ENCODE measurements at regions not wholly inside any gene's neighbourhood (a gene's known extent, or its start where the extent isn't known, plus 50 kb on each side); places are given as distances from the start of the nearest gene placed in this dataset.
"Not testable (repeated sequence)": the region's sequence is repeated elsewhere in the genome, so short reads cannot be mapped to it uniquely, and the experiment has no call there.

DNA sequence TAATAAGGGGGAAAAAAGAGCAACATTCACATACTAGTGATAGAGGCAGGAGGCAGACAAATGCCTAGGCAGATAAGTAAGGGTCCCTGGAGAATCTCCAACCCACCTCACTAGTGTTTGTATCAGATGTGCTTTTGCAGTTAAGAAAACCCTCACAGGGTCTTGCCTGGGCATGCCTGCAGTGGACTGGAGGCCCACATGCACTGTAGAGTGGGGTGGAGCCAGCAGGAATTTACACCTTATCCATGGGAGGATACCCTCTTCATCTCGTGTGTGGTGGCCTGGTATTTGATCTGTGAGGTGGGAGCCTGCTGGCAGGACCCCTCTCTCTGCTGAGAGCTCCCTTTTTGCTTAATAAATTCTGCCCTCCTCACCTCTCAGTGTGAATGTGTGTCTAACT lies 238.0 kb upstream of the SLC16A7 start:
- no peak for DNase-seq
- Mint-ChIP-seq H3K36me3 (ENCODE audit: insufficient read depth, unreplicated experiment) (no peaks in the 10 kb centered on the region), H3K9me3 (ENCODE audit: unreplicated experiment) (no peaks in the 10 kb centered on the region), H3K27me3 (ENCODE audit: insufficient read depth, unreplicated experiment) (peaks cover 19% of the 10 kb centered on the region), H3K4me1 (ENCODE audit: low read depth, unreplicated experiment) (no peaks in the 10 kb centered on the region), H3K4me3 (ENCODE audit: unreplicated experiment) (no peak overlapping the region), H3K27ac (ENCODE audit: unreplicated experiment) (no peak overlapping the region)
- ChIA-PET CTCF (no interaction called here), POLR2A (no interaction called here)
- H3K4me3 ChIP-seq (ENCODE audit: low read depth, low read length), result no peak overlapping the region
- BruUV-seq (replicated peaks), result no TSS peak
- H3K36me3 ChIP-seq (ENCODE audit: control insufficient read depth, insufficient read depth, low read length), result no peaks in the 10 kb centered on the region
- H3K9me3 ChIP-seq, result no peaks in the 10 kb centered on the region
- TF ChIP-seq, protein P1, sequence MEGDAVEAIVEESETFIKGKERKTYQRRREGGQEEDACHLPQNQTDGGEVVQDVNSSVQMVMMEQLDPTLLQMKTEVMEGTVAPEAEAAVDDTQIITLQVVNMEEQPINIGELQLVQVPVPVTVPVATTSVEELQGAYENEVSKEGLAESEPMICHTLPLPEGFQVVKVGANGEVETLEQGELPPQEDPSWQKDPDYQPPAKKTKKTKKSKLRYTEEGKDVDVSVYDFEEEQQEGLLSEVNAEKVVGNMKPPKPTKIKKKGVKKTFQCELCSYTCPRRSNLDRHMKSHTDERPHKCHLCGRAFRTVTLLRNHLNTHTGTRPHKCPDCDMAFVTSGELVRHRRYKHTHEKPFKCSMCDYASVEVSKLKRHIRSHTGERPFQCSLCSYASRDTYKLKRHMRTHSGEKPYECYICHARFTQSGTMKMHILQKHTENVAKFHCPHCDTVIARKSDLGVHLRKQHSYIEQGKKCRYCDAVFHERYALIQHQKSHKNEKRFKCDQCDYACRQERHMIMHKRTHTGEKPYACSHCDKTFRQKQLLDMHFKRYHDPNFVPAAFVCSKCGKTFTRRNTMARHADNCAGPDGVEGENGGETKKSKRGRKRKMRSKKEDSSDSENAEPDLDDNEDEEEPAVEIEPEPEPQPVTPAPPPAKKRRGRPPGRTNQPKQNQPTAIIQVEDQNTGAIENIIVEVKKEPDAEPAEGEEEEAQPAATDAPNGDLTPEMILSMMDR (IDR thresholded peaks at IDR 0.05; ENCODE audit: insufficient read depth in 1 of 2, low read depth in 1 of 2, low read length in 1 of 2, severe bottlenecking in 1 of 2, unreplicated experiment in 1 of 2), result no peak
- H3K27me3 ChIP-seq (replicated peaks; ENCODE audit: control insufficient read depth, insufficient read depth, low read length), result no peaks in the 10 kb centered on the region
- intact Hi-C loops (cut with micrococcal nuclease; ENCODE audit: unreplicated experiment), result no loop called here
- no peaks in the 10 kb centered on the region for H3K4me1 ChIP-seq

GRCh38 chr12:59346248-59346647 lies 249.6 kb upstream of the SLC16A7 start:
- H3K9me3 ChIP-seq; H3K4me1 ChIP-seq; H3K27me3 ChIP-seq (replicated peaks; ENCODE audit: control insufficient read depth, insufficient read depth, low read length); H3K4me3 Mint-ChIP-seq (ENCODE audit: unreplicated experiment); H3K4me1 Mint-ChIP-seq (ENCODE audit: low read depth, unreplicated experiment); CTCF ChIA-PET; intact Hi-C loops (cut with micrococcal nuclease; ENCODE audit: unreplicated experiment); H3K27ac Mint-ChIP-seq (ENCODE audit: unreplicated experiment); BruUV-seq (replicated peaks); POLR2A ChIA-PET; H3K36me3 ChIP-seq (ENCODE audit: control insufficient read depth, insufficient read depth, low read length); H3K4me3 ChIP-seq (ENCODE audit: low read depth, low read length); H3K36me3 Mint-ChIP-seq (ENCODE audit: insufficient read depth, unreplicated experiment): not testable (repeated sequence)
- Mint-ChIP-seq H3K27me3 (ENCODE audit: insufficient read depth, unreplicated experiment) (peaks cover 13% of the 10 kb centered on the region), H3K9me3 (ENCODE audit: unreplicated experiment) (peaks cover 12% of the 10 kb centered on the region)
- peak in 1 of 2 experiments; percentile 26 for DNase-seq

GRCh38 chr12:59345406-59345805 lies 250.4 kb upstream of the SLC16A7 start:
- Histone ChIP-seq H3K27me3 (replicated peaks; ENCODE audit: control insufficient read depth, insufficient read depth, low read length) (no peaks in the 10 kb centered on the region), H3K9me3 (no peaks in the 10 kb centered on the region), H3K4me1 (no peaks in the 10 kb centered on the region), H3K4me3 (ENCODE audit: low read depth, low read length) (no peak overlapping the region), H3K36me3 (ENCODE audit: control insufficient read depth, insufficient read depth, low read length) (no peaks in the 10 kb centered on the region)
- H3K9me3 Mint-ChIP-seq (ENCODE audit: unreplicated experiment), result peaks cover 20% of the 10 kb centered on the region
- intact Hi-C loops (cut with micrococcal nuclease; ENCODE audit: unreplicated experiment), result no loop called here
- no peak for DNase-seq
- POLR2A ChIA-PET, result no interaction called here
- H3K4me3 Mint-ChIP-seq (ENCODE audit: unreplicated experiment), result no peak overlapping the region
- TF ChIP-seq, protein P1 (IDR thresholded peaks at IDR 0.05; ENCODE audit: insufficient read depth in 1 of 2, low read depth in 1 of 2, low read length in 1 of 2, severe bottlenecking in 1 of 2, unreplicated experiment in 1 of 2), result no peak
- no peaks in the 10 kb centered on the region for H3K36me3 Mint-ChIP-seq (ENCODE audit: insufficient read depth, unreplicated experiment)
- CTCF ChIA-PET, result no interaction called here
- no TSS peak for BruUV-seq (replicated peaks)
- peaks cover 13% of the 10 kb centered on the region for H3K27me3 Mint-ChIP-seq (ENCODE audit: insufficient read depth, unreplicated experiment)
- peaks cover 6% of the 10 kb centered on the region for H3K4me1 Mint-ChIP-seq (ENCODE audit: low read depth, unreplicated experiment)
- H3K27ac Mint-ChIP-seq (ENCODE audit: unreplicated experiment), result no peak overlapping the region

- Mint-ChIP-seq H3K4me3 (ENCODE audit: unreplicated experiment) (no peak overlapping the region), H3K27ac (ENCODE audit: unreplicated experiment) (no peak overlapping the region), H3K4me1 (ENCODE audit: low read depth, unreplicated experiment) (peaks cover 6% of the 10 kb centered on the region), H3K36me3 (ENCODE audit: insufficient read depth, unreplicated experiment) (no peaks in the 10 kb centered on the region), H3K27me3 (ENCODE audit: insufficient read depth, unreplicated experiment) (peaks cover 9% of the 10 kb centered on the region), H3K9me3 (ENCODE audit: unreplicated experiment) (peaks cover 30% of the 10 kb centered on the region)
- Histone ChIP-seq H3K9me3 (no peaks in the 10 kb centered on the region), H3K27me3 (replicated peaks; ENCODE audit: control insufficient read depth, insufficient read depth, low read length) (no peaks in the 10 kb centered on the region), H3K36me3 (ENCODE audit: control insufficient read depth, insufficient read depth, low read length) (no peaks in the 10 kb centered on the region), H3K4me1 (no peaks in the 10 kb centered on the region), H3K4me3 (ENCODE audit: low read depth, low read length) (no peak overlapping the region)
- no TSS peak for BruUV-seq (replicated peaks)
- TF ChIP-seq, protein P1 (IDR thresholded peaks at IDR 0.05; ENCODE audit: insufficient read depth in 1 of 2, low read depth in 1 of 2, low read length in 1 of 2, severe bottlenecking in 1 of 2, unreplicated experiment in 1 of 2), result no peak
- no peak for DNase-seq
- POLR2A ChIA-PET, result no interaction called here
- intact Hi-C loops (cut with micrococcal nuclease; ENCODE audit: unreplicated experiment), result no loop called here
- CTCF ChIA-PET, result no interaction called here
These were observed 251.6 kb upstream of the SLC16A7 start for GRCh38 chr12:59344224-59344623.

All from Caco-2 (cell line).